ENCODE measurements at regions not wholly inside any gene's neighbourhood (a gene's known extent, or its start where the extent isn't known, plus 50 kb on each side); places are given as distances from the start of the nearest gene placed in this dataset.
"Not testable (repeated sequence)": the region's sequence is repeated elsewhere in the genome, so short reads cannot be mapped to it uniquely, and the experiment has no call there.

- in situ Hi-C loops (cut with HindIII; ENCODE audit: low pct_unique_long_range_greater_than_20kb, low sequenced_read_pairs) = no loop called here
- no peak for TF ChIP-seq JUND (IDR thresholded peaks at IDR 0.05; ENCODE audit: low read depth)
- no peak for DNase-seq (ENCODE audit: low read depth in 1 of 2, low spot score in 1 of 2)
These were observed 72.8 kb upstream of the NXPH1 start for GRCh38 chr7:8360564-8361153.

- no peak for DNase-seq (ENCODE audit: low read depth in 1 of 2, low spot score in 1 of 2)
- no peak for TF ChIP-seq JUND (IDR thresholded peaks at IDR 0.05; ENCODE audit: low read depth)
- in situ Hi-C loops (cut with HindIII; ENCODE audit: low pct_unique_long_range_greater_than_20kb, low sequenced_read_pairs) = no loop called here
These were observed 70.6 kb upstream of the NXPH1 start for GRCh38 chr7:8362723-8363369.

GRCh38 chr7:8363407-8364015 lies 69.9 kb upstream of the NXPH1 start:
- in situ Hi-C loops (cut with HindIII; ENCODE audit: low pct_unique_long_range_greater_than_20kb, low sequenced_read_pairs) = no loop called here
- no peak for DNase-seq (ENCODE audit: low read depth in 1 of 2, low spot score in 1 of 2)
- TF ChIP-seq JUND (IDR thresholded peaks at IDR 0.05; ENCODE audit: low read depth) = no peak

GRCh38 chr7:8365499-8366110 lies 67.8 kb upstream of the NXPH1 start:
- DNase-seq (ENCODE audit: low read depth in 1 of 2, low spot score in 1 of 2) = peak in 1 of 2 experiments; percentile 69
- in situ Hi-C loops (cut with HindIII; ENCODE audit: low pct_unique_long_range_greater_than_20kb, low sequenced_read_pairs) = no loop called here
- TF ChIP-seq JUND (IDR thresholded peaks at IDR 0.05; ENCODE audit: low read depth) = no peak

- in situ Hi-C loops (cut with HindIII; ENCODE audit: low pct_unique_long_range_greater_than_20kb, low sequenced_read_pairs); DNase-seq (ENCODE audit: low read depth in 1 of 2, low spot score in 1 of 2): not testable (repeated sequence)
These were observed 65.4 kb upstream of the NXPH1 start for GRCh38 chr7:8368007-8368406.

- in situ Hi-C loops (cut with HindIII; ENCODE audit: low pct_unique_long_range_greater_than_20kb, low sequenced_read_pairs) = no loop called here
- TF ChIP-seq JUND (IDR thresholded peaks at IDR 0.05; ENCODE audit: low read depth) = no peak
- DNase-seq (ENCODE audit: low read depth in 1 of 2, low spot score in 1 of 2) = no peak
These were observed 61.7 kb upstream of the NXPH1 start for GRCh38 chr7:8371742-8372141.

GRCh38 chr7:8373851-8374250 lies 59.6 kb upstream of the NXPH1 start:
- in situ Hi-C loops (cut with HindIII; ENCODE audit: low pct_unique_long_range_greater_than_20kb, low sequenced_read_pairs) = no loop called here
- TF ChIP-seq JUND (IDR thresholded peaks at IDR 0.05; ENCODE audit: low read depth) = no peak
- no peak for DNase-seq (ENCODE audit: low read depth in 1 of 2, low spot score in 1 of 2)

- DNase-seq (ENCODE audit: low read depth in 1 of 2, low spot score in 1 of 2) = no peak
- no peak for TF ChIP-seq JUND (IDR thresholded peaks at IDR 0.05; ENCODE audit: low read depth)
- in situ Hi-C loops (cut with HindIII; ENCODE audit: low pct_unique_long_range_greater_than_20kb, low sequenced_read_pairs) = no loop called here
These were observed 54.9 kb upstream of the NXPH1 start for GRCh38 chr7:8378349-8379019.

GRCh38 chr7:8379264-8379663 lies 54.1 kb upstream of the NXPH1 start:
- no peak for DNase-seq (ENCODE audit: low read depth in 1 of 2, low spot score in 1 of 2)
- TF ChIP-seq JUND (IDR thresholded peaks at IDR 0.05; ENCODE audit: low read depth) = no peak
- in situ Hi-C loops (cut with HindIII; ENCODE audit: low pct_unique_long_range_greater_than_20kb, low sequenced_read_pairs) = no loop called here

- in situ Hi-C loops (cut with HindIII; ENCODE audit: low pct_unique_long_range_greater_than_20kb, low sequenced_read_pairs) = no loop called here
- no peak for TF ChIP-seq JUND (IDR thresholded peaks at IDR 0.05; ENCODE audit: low read depth)
- DNase-seq (ENCODE audit: low read depth in 1 of 2, low spot score in 1 of 2) = no peak
These were observed 53.3 kb upstream of the NXPH1 start for GRCh38 chr7:8380130-8380529.

- no peak for TF ChIP-seq JUND (IDR thresholded peaks at IDR 0.05; ENCODE audit: low read depth)
- in situ Hi-C loops (cut with HindIII; ENCODE audit: low pct_unique_long_range_greater_than_20kb, low sequenced_read_pairs) = no loop called here
- DNase-seq (ENCODE audit: low read depth in 1 of 2, low spot score in 1 of 2) = no peak
These were observed 51.2 kb upstream of the NXPH1 start for GRCh38 chr7:8382004-8382730.

All from T47D (cell line).